GM10248 (cell line): ENCODE measurements at regions not wholly inside any gene's neighbourhood (a gene's known extent, or its start where the extent isn't known, plus 50 kb on each side); places are given as distances from the start of the nearest gene placed in this dataset.

Experiments used
- CTCF ChIA-PET: fragments of 300-600 bp; sonication (Branson Sonifier 250); formaldehyde crosslinking; extraction: SDS; loops from one replicate; lab custom pipeline; 2021; ENCODE audit warnings: antibody characterized with exemption; lab: Yijun Ruan, JAX
- POLR2A ChIA-PET: fragments of 350-650 bp; sonication (Branson Sonifier 250); formaldehyde crosslinking; extraction: SDS; loops from one replicate; lab custom pipeline; 2020; ENCODE audit warnings: antibody characterized with exemption; lab: Yijun Ruan, JAX
- DNase-seq: peaks from one replicate; pipeline ENCODE4 v3.0.0; 2012; ENCODE audit errors: extremely low spot score
- TF ChIP-seq, protein P1 (sequence below): IDR thresholded peaks from 2 replicates; pipeline ENCODE4 v1.5.1; 2012; ENCODE audit warnings: mild to moderate bottlenecking, low read depth; ENCODE audit errors: extremely low read depth, missing control alignments, control extremely low read depth

GRCh38 chr19:31002518-31003244 lies 346.6 kb downstream of the TSHZ3 start:
- TF ChIP-seq, protein P1, sequence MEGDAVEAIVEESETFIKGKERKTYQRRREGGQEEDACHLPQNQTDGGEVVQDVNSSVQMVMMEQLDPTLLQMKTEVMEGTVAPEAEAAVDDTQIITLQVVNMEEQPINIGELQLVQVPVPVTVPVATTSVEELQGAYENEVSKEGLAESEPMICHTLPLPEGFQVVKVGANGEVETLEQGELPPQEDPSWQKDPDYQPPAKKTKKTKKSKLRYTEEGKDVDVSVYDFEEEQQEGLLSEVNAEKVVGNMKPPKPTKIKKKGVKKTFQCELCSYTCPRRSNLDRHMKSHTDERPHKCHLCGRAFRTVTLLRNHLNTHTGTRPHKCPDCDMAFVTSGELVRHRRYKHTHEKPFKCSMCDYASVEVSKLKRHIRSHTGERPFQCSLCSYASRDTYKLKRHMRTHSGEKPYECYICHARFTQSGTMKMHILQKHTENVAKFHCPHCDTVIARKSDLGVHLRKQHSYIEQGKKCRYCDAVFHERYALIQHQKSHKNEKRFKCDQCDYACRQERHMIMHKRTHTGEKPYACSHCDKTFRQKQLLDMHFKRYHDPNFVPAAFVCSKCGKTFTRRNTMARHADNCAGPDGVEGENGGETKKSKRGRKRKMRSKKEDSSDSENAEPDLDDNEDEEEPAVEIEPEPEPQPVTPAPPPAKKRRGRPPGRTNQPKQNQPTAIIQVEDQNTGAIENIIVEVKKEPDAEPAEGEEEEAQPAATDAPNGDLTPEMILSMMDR: no peak
- CTCF ChIA-PET: no interaction called here
- POLR2A ChIA-PET: no interaction called here
- DNase-seq: no peak

- POLR2A ChIA-PET: no interaction called here
- CTCF ChIA-PET: interaction anchor here (1.1 kb wide), 1 partner anchor 13 kb away, joined by 3 read pairs; no protein-coding TSS in a partner anchor
Measured at GRCh38 chr19:31001991-31002390, 347.2 kb downstream of the TSHZ3 start.

GRCh38 chr19:31000913-31001312 lies 348.3 kb downstream of the TSHZ3 start:
- ChIA-PET POLR2A (no interaction called here), CTCF (no interaction called here)
- DNase-seq: no peak
- TF ChIP-seq, protein P1: no peak

More at GRCh38 chr19:31001991-31002390, 347.2 kb downstream of the TSHZ3 start:
- TF ChIP-seq, protein P1: no peak
- DNase-seq: no peak

DNA sequence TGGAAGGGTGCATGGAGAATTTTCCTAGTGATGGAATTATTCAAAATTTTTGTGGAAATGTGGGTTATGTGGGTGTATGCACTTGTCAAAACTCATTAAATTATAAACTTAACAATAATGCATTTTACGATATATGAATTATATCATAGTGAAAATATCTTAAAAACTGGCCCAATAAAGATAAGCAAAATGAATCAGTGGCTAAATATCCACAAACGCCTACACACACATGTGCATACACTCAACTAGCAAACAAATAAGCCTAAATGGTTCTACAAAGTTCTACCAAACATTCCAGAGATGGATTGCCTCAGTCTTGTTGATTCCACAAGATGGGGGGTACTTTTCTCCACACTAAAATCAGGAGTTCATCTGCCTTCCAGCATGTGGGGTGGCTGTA lies 349.5 kb downstream of the TSHZ3 start:
- TF ChIP-seq, protein P1: no peak
- ChIA-PET CTCF (no interaction called here), POLR2A (no interaction called here)
- DNase-seq: no peak

DNA sequence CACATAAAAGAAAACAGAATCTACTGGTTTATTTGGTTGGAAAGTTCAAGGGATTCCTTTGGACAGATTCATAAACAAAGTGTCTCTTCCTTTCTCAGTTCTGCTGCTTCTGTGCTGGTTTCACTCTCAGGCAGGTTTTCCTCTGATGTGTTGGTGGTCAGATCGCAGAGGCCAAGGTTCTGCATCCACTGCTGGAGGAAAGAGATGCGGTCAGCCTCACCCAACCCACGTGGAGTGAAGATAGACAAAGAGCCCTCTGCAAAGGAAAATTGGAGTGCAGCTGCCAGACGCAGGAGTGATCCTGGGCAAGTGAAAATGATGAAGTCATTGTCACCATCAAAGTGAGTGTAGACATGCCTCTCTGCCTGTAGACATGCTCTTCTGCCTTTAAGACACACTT lies 352.0 kb downstream of the TSHZ3 start:
- CTCF ChIA-PET: no interaction called here

DNA sequence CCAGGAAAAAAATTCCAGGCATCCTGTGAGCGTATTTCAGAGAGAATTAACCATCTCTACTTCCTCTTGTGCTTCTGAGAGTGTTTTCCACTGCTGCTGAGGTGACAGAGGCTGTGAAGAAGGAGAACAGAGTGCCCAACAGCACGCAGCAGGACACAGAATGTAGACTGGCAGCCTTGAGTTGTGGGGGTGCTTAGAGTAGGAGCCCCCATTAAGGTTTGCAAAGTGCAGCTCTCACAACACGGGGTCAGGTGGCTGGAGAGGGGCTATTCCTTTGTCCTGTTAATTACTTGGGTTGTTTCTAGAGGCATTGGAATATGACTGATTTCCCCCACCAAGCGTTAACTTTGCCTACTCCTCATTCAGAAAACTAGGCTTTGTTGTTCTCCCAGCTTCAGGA lies 370.6 kb downstream of the TSHZ3 start:
- DNase-seq: no peak
- TF ChIP-seq, protein P1: no peak
- CTCF ChIA-PET: interaction anchor here (0.9 kb wide), 1 partner anchor 34 kb away, joined by 3 read pairs; no protein-coding TSS in a partner anchor
- POLR2A ChIA-PET: no interaction called here

More for the DNA sequence above, 352.0 kb downstream of the TSHZ3 start:
- POLR2A ChIA-PET: no interaction called here
- TF ChIP-seq, protein P1: no peak
- no peak for DNase-seq
